Renal cortex interstitium (tissue), 11 donors: ENCODE measurements at regions not wholly inside any gene's neighbourhood (a gene's known extent, or its start where the extent isn't known, plus 50 kb on each side); places are given as distances from the start of the nearest gene placed in this dataset.

ENCODE experiments used
- DNase-seq, 11 donors: peaks; one replicate each; pipeline ENCODE4 v3.0.0-alpha.2; 2013; ENCODE audit warnings: low read depth in 9 of 11, low spot score in 4 of 11; ENCODE audit errors: extremely low read depth in 1 of 11

GRCh38 chr13:40452038-40452666 lies 214.3 kb downstream of the FOXO1 start:
- no peak for DNase-seq

- DNase-seq: no peak
Measured at GRCh38 chr13:40452741-40453334, 213.6 kb downstream of the FOXO1 start.

GRCh38 chr13:40453351-40454021 lies 213.0 kb downstream of the FOXO1 start:
- DNase-seq: no peak

- DNase-seq: no peak
Measured at GRCh38 chr13:40456397-40456953, 210.0 kb downstream of the FOXO1 start.

GRCh38 chr13:40456979-40457553 lies 209.4 kb downstream of the FOXO1 start:
- no peak for DNase-seq

- DNase-seq: peak in 3 of 11 donors; percentile 33 to 42 (median 36)
Measured at GRCh38 chr13:40457929-40458719, 208.3 kb downstream of the FOXO1 start.

GRCh38 chr13:40458720-40458990 lies 207.8 kb downstream of the FOXO1 start:
- peak in 3 of 11 donors; percentile 23 to 40 (median 37) for DNase-seq

- no peak for DNase-seq
Measured at GRCh38 chr13:40460116-40460515, 206.3 kb downstream of the FOXO1 start.

- no peak for DNase-seq
Measured at GRCh38 chr13:40464337-40465014, 202.0 kb downstream of the FOXO1 start.

- DNase-seq: no peak
Measured at GRCh38 chr13:40465015-40465390, 201.4 kb downstream of the FOXO1 start.

GRCh38 chr13:40466272-40466671 lies 200.2 kb downstream of the FOXO1 start:
- DNase-seq: no peak

GRCh38 chr13:40468227-40468838 lies 198.1 kb downstream of the FOXO1 start:
- DNase-seq: no peak

GRCh38 chr13:40469581-40470310 lies 196.7 kb downstream of the FOXO1 start:
- DNase-seq: no peak

GRCh38 chr13:40470660-40471059 lies 195.8 kb downstream of the FOXO1 start:
- no peak for DNase-seq

GRCh38 chr13:40471076-40471475 lies 195.4 kb downstream of the FOXO1 start:
- DNase-seq: no peak

- no peak for DNase-seq
Measured at GRCh38 chr13:40471911-40472310, 194.5 kb downstream of the FOXO1 start.

GRCh38 chr13:40472427-40473220 lies 193.8 kb downstream of the FOXO1 start:
- DNase-seq: no peak
